Activated T-helper 1 cell treated with anti-CD3 and anti-CD28 coated beads, Interleukin-12 subunit alpha, Interleukin-12 subunit beta, Interleukin-2, Interleukin-4 antibody, amounts not matched to agents 30 ng/mL and 10 ng/mL and 1 ng/mL, durations not matched to agents 14 hours and 24 hours and 36 hours (primary cell): ENCODE measurements at regions not wholly inside any gene's neighbourhood (a gene's known extent, or its start where the extent isn't known, plus 50 kb on each side); places are given as distances from the start of the nearest gene placed in this dataset.

Experiments used
- DNase-seq: peaks from one replicate; pipeline ENCODE4 v3.0.0; 2021; ENCODE audit warnings: low spot score
- H3K27ac Mint-ChIP-seq: one replicate; pipeline ENCODE4 v1.8.0; 2021; ENCODE audit warnings: mild to moderate bottlenecking, mixed read lengths
- H3K27me3 Mint-ChIP-seq: one replicate; pipeline ENCODE4 v1.8.0; 2022; ENCODE audit warnings: mild to moderate bottlenecking, moderate library complexity, mixed read lengths; ENCODE audit not compliant: insufficient read depth
- H3K36me3 Mint-ChIP-seq: one replicate; pipeline ENCODE4 v1.8.0; 2021; ENCODE audit warnings: low read depth, mixed read lengths
- H3K4me1 Mint-ChIP-seq: one replicate; pipeline ENCODE4 v1.8.0; 2021; ENCODE audit warnings: low read depth, mixed read lengths
- H3K4me3 Mint-ChIP-seq: one replicate; pipeline ENCODE4 v1.8.0; 2021; ENCODE audit warnings: mild to moderate bottlenecking, moderate library complexity, mixed read lengths
- H3K9me3 Mint-ChIP-seq: one replicate; pipeline ENCODE4 v1.8.0; 2021; ENCODE audit warnings: mixed read lengths
- intact Hi-C: fragments of 100-400 bp; cut with micrococcal nuclease; formaldehyde crosslinking; loops from one replicate; pipeline ENCODE4 v1.15.1; 2024

DNA sequence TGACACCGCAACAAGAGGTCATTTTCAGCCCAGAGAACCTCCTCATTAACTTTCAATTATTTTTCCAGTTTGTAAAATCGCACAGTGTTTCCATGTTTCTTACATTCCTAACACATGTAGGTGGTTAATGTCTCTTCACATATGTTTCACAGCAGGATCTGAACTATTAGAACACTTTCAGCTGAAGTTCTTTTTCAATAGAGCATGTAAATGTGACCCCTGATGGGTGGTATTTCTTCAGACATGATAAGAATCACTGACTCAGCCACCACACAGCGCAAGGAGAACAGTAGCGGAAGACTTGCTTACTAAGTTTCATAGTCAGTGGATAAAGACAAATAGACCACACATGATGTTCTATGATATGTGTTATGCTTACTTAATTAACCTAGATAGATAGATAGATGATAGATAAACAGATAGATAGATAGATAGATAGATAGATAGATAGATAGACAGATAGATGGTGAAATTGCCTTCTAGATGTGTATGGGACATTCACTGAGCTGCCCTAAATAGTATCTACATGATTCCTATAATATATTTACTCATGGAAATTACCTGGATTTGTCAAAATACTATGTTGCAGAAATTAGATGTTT, 1992.1 kb upstream of the NUDT12 start:
- no peaks in the 10 kb centered on the region for H3K36me3 Mint-ChIP-seq
- intact Hi-C loops = no loop called here
- H3K27ac Mint-ChIP-seq = no peak overlapping the region
- peaks cover 10% of the 10 kb centered on the region for H3K9me3 Mint-ChIP-seq
- no peak for DNase-seq
- H3K4me3 Mint-ChIP-seq = no peak overlapping the region
- no peaks in the 10 kb centered on the region for H3K27me3 Mint-ChIP-seq
- H3K4me1 Mint-ChIP-seq = no peaks in the 10 kb centered on the region

DNA sequence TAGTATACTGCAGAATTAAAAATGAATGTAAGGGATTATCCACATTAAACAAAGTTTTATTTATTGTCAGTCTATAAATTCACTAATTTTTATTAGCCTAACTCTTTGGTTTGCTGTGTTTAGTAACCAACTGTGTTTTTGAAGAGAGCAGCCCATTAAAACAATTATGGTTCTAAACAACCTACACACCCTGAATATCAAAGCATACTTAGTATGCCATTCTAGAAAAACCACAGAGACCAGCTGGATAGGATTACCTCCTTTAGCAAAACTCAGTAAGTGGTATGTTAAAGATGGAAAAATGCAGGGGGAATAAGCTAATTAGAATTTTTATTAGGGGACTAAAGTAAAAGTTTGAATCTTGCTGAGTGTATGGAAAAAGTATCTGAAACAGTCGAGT, 1981.7 kb upstream of the NUDT12 start:
- intact Hi-C loops = no loop called here
- Mint-ChIP-seq H3K9me3 (peaks cover 6% of the 10 kb centered on the region), H3K36me3 (no peaks in the 10 kb centered on the region), H3K4me3 (no peak overlapping the region), H3K4me1 (no peaks in the 10 kb centered on the region), H3K27ac (no peak overlapping the region), H3K27me3 (no peaks in the 10 kb centered on the region)
- DNase-seq = no peak

DNA sequence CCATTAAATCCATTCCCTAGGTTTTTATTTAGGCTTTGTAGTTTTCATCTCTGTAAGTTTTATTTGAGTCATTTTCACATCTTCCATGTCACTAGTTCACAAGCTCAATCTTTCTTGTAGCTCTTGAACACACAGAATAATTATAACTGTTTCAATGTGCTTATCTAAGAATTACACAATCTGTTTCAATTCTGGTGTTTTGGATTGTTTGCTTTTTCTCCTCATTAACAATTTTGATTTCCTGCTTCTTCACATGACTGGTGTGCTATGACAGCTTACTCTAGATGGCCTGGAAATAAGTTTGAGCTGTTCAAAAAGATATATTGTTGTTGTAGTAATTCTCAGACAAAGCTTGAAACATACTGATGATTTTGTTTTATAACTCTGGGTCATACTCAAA, 1974.1 kb upstream of the NUDT12 start:
- DNase-seq = no peak
- intact Hi-C loops = no loop called here
- Mint-ChIP-seq H3K36me3 (no peaks in the 10 kb centered on the region), H3K4me1 (no peaks in the 10 kb centered on the region), H3K27me3 (no peaks in the 10 kb centered on the region), H3K27ac (no peak overlapping the region), H3K9me3 (no peaks in the 10 kb centered on the region), H3K4me3 (no peak overlapping the region)

DNA sequence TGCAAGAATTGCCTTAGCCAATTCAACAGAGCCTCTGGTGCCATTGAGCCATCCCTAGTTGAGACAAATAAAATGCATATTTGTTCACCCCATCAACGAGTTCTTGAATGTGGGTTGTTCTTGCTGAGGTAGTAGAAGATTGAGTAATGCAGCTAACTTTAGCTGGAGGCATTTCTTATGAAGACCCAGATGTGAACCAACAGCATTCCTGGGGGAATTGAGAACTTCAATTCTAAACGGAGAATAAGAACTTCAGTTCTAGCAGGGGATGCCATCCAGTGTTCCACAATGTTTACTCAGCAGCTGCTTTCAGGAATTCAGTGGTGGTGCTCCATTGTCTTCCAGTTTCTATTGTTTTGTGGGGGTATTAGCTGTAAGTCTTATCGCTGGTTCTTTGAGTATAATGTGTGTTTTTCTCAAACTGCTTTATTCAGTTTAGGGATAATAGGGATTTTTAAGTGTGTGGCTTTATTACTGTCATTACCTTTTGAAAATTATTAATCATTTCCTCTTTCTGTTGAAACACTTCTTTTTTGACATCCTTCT, 1968.2 kb upstream of the NUDT12 start:
- Mint-ChIP-seq H3K9me3 (peaks cover 19% of the 10 kb centered on the region), H3K4me3 (no peak overlapping the region), H3K27ac (no peak overlapping the region), H3K4me1 (no peaks in the 10 kb centered on the region), H3K36me3 (no peaks in the 10 kb centered on the region), H3K27me3 (no peaks in the 10 kb centered on the region)
- DNase-seq = no peak
- intact Hi-C loops = no loop called here

DNA sequence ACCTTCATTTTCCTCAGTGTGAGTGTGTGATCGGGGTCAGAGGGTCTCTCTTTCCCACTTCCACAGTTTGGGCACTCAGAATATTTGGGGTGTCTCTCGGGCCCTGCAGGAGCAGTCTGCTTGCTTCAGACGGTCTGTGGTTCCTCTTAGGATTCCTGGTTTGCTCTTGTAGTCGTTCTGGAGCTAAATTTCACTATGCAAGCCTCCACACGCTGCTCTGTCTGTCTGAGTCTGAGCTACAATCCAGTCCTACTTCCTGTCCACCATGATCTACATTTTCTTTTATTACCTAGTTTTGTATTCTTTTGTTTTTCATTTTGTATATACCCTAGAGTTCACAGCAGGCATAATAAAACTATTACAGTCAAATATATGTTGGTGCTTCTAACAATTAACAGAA, 1967.3 kb upstream of the NUDT12 start:
- peaks cover 19% of the 10 kb centered on the region for H3K9me3 Mint-ChIP-seq
- no peaks in the 10 kb centered on the region for H3K4me1 Mint-ChIP-seq
- no peaks in the 10 kb centered on the region for H3K27me3 Mint-ChIP-seq
- intact Hi-C loops = no loop called here
- no peak for DNase-seq
- no peak overlapping the region for H3K27ac Mint-ChIP-seq
- no peaks in the 10 kb centered on the region for H3K36me3 Mint-ChIP-seq
- H3K4me3 Mint-ChIP-seq = no peak overlapping the region

DNA sequence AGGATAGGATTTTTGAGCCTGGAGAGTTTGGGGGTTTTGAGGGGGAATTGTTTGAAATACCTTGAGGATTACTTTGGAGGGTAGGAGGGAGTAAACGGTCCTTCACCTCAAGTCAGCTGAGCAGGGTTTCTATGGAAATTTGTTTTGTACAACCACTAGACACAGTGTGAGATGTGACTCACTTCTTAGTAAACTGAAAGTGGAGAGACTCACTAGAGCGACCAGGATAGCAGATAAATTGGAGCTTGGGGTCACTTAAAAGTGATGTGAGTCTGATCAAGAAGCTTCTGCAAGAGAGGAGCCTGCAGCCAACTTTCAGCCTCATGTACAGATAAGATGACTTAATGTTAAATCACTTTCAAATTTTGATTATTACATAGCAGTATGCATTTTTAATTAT, 1945.9 kb upstream of the NUDT12 start:
- intact Hi-C loops = no loop called here
- H3K4me3 Mint-ChIP-seq = no peak overlapping the region
- peaks cover 21% of the 10 kb centered on the region for H3K9me3 Mint-ChIP-seq
- H3K4me1 Mint-ChIP-seq = no peaks in the 10 kb centered on the region
- DNase-seq = no peak
- no peaks in the 10 kb centered on the region for H3K36me3 Mint-ChIP-seq
- H3K27ac Mint-ChIP-seq = no peak overlapping the region
- H3K27me3 Mint-ChIP-seq = no peaks in the 10 kb centered on the region

DNA sequence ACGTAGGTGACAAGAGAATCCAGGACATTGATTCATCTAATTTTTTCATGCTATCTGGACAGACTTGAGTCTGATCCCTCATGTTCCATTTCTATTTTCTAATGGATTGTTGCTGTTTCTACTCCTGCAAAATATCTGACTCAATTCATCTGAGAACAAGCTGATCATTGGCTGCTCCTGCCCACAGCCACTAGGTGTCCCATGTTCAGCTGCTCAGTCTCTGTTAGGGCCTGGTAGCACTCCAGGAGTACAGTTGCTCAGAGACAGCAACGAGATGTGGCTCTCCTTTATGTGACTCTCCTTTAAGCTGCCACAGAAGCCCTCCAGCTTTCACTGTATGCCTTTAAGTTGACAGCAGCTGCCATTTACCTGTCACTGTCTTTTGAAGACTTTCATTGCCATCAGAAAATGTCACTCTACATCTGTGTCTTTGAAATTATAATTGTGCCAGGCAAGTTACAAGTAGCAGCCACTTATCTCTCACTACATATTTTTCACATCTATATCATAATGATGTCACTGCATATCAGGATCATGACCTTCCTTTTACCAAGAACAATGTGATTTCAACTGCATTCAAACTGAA, 1944.2 kb upstream of the NUDT12 start:
- Mint-ChIP-seq H3K4me3 (no peak overlapping the region), H3K27me3 (no peaks in the 10 kb centered on the region), H3K36me3 (no peaks in the 10 kb centered on the region), H3K9me3 (peaks cover 15% of the 10 kb centered on the region), H3K4me1 (no peaks in the 10 kb centered on the region), H3K27ac (no peak overlapping the region)
- intact Hi-C loops = no loop called here
- no peak for DNase-seq

DNA sequence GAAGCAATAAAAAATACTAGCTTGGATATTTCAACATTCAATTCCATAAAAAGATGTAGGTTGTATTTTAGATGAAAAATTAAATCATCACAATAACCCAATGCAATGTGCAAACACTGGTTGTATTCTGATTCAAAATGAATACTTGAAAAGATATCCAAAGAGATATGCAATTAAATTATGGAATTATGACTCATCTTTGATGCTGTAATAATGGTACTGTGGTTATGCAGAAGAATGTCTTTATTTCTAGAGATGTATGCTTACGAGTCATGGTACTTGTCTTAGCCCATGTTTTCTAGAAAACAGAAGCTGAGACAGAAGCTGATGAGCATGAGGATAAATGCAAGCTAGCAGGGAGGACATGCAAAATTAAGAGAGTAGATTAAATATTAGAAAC, 1941.4 kb upstream of the NUDT12 start:
- H3K27ac Mint-ChIP-seq = no peak overlapping the region
- no peak for DNase-seq
- intact Hi-C loops = no loop called here
- H3K4me3 Mint-ChIP-seq = no peak overlapping the region
- no peaks in the 10 kb centered on the region for H3K27me3 Mint-ChIP-seq
- H3K9me3 Mint-ChIP-seq = peaks cover 7% of the 10 kb centered on the region
- no peaks in the 10 kb centered on the region for H3K4me1 Mint-ChIP-seq
- no peaks in the 10 kb centered on the region for H3K36me3 Mint-ChIP-seq

DNA sequence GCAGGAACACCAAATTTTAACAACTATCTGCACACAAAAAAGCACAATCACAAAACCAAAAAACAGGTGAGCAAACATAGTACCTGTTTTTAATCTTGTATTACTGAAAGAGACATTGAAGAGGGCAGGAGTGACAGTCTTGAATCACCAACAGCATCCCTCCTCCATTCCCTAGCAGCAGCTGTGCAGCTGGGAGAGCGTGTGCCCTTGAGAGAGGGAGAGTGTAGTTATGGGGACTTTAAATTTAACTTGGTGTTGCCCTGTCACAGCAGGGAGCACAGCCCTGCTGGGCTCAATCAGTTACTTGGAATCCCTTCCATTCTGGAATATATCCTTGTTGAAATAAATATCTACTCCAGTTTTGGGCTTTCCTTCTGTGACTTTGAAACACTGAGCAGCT, 1938.7 kb upstream of the NUDT12 start:
- Mint-ChIP-seq H3K4me1 (no peaks in the 10 kb centered on the region), H3K27me3 (no peaks in the 10 kb centered on the region), H3K27ac (no peak overlapping the region), H3K9me3 (peaks cover 7% of the 10 kb centered on the region), H3K4me3 (no peak overlapping the region), H3K36me3 (no peaks in the 10 kb centered on the region)
- intact Hi-C loops = no loop called here
- no peak for DNase-seq

DNA sequence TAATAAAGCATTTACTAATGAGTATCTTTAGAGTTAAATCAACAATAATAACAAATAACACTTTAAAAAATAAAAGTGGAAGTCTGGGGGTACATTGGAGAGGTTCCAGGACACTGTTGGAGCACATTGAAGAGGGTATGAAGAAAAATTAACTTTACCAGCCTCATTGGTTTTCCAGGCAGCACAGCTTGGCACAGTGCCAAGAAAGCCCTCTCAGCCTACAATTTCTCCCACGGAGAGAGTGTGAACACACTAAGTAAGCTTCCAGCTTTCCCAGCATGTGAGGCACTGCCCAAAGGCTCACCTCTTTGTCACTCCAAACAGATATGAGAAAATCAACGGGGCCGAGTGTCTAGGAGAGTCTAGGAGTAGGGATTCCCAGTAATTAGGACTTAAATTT, 1912.8 kb upstream of the NUDT12 start:
- no peak for DNase-seq
- H3K4me1 Mint-ChIP-seq = no peaks in the 10 kb centered on the region
- H3K9me3 Mint-ChIP-seq = peaks cover 4% of the 10 kb centered on the region
- no peak overlapping the region for H3K27ac Mint-ChIP-seq
- no peaks in the 10 kb centered on the region for H3K27me3 Mint-ChIP-seq
- intact Hi-C loops = no loop called here
- H3K4me3 Mint-ChIP-seq = no peak overlapping the region
- no peaks in the 10 kb centered on the region for H3K36me3 Mint-ChIP-seq

DNA sequence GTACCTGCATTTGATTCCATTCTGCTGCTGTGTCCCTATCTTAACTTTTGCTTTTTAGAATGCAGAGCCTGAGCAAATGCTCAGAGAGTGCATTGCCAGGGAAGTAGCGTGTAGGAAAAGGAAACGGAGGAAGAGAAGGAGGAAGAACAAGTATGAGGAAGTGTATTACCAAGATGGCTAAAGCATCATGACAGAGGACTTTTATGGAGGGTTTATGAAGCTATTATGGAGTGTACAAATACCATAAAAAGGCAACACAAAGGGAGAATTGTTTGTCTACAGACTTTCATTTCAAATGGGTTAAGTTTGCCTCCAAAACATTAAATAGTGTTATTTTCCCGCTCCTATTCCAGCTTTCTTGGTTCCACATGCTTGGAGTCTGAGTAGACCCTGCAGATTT, 1899.8 kb upstream of the NUDT12 start:
- no peak overlapping the region for H3K4me3 Mint-ChIP-seq
- H3K27ac Mint-ChIP-seq = no peak overlapping the region
- intact Hi-C loops = no loop called here
- no peaks in the 10 kb centered on the region for H3K36me3 Mint-ChIP-seq
- peaks cover 30% of the 10 kb centered on the region for H3K9me3 Mint-ChIP-seq
- no peak for DNase-seq
- H3K27me3 Mint-ChIP-seq = no peaks in the 10 kb centered on the region
- H3K4me1 Mint-ChIP-seq = no peaks in the 10 kb centered on the region

DNA sequence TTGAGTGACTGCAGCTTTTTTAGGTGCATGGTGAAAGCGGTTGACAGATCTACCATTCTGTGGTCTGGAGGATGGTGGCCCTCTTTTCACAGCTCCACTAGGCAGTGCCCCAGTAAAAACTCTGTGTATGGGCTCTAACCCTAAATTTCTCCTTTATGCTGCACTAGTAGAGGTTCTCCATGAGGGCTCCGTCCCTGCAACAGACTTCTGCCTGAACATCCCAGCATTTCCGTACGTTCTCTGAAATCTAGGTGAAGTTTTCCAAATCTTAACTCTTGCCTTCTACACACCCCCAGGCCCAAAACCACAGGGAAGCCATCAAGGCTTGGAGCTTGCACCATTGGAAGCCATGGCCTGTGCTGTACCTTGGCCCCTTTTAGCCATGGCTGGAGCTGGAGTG, 1898.1 kb upstream of the NUDT12 start:
- Mint-ChIP-seq H3K4me3 (no peak overlapping the region), H3K36me3 (no peaks in the 10 kb centered on the region), H3K4me1 (no peaks in the 10 kb centered on the region), H3K27ac (no peak overlapping the region), H3K27me3 (no peaks in the 10 kb centered on the region), H3K9me3 (peaks cover 34% of the 10 kb centered on the region)
- no peak for DNase-seq
- intact Hi-C loops = no loop called here

DNA sequence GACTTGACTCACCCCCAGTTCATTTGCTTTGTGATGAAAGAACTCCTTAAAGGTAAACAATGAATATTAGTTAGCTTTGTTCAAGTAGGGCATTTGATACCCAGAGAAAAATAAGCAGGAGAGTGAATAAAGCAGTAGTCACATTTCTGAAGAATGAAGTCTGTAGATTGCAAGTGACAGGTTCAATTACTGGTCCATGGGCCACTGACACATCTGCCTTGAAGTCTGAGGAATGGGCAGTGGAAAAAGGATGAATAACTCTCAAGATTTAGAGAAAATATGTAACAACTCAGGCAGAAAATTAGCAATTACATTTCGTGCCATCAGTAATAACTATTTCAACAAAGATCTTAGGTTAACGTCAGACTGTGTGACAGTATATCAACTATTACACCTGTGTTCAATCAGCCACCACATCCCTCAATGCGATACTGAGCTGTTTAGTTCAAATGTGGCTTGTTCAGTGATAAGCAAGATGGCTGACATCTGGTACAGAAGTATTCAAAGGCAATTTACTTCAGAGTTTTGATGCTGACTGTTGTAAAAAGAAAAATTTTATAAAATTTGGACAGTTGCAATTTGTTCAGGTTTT, 1890.7 kb upstream of the NUDT12 start:
- Mint-ChIP-seq H3K27ac (no peak overlapping the region), H3K9me3 (peaks cover 23% of the 10 kb centered on the region), H3K27me3 (no peaks in the 10 kb centered on the region), H3K4me1 (no peaks in the 10 kb centered on the region), H3K4me3 (no peak overlapping the region), H3K36me3 (no peaks in the 10 kb centered on the region)
- intact Hi-C loops = no loop called here
- DNase-seq = no peak
